HG03060 (cell line): ENCODE measurements at regions not wholly inside any gene's neighbourhood (a gene's known extent, or its start where the extent isn't known, plus 50 kb on each side); places are given as distances from the start of the nearest gene placed in this dataset.

Experiments
- ATAC-seq: cut with Tn5 transposase; IDR thresholded peaks from one replicate; pipeline ENCODE4 v1.9.1; 2021; ENCODE audit warnings: low read depth, moderate number of reproducible peaks; ENCODE audit not compliant: unreplicated experiment

- ATAC-seq = no peak
These were observed 173.0 kb upstream of the STK17B start for GRCh38 chr2:196344397-196344796.

GRCh38 chr2:196353717-196354116 is 182.3 kb upstream of the STK17B start:
- ATAC-seq = no peak

- ATAC-seq = no peak
These were observed 182.8 kb upstream of the STK17B start for GRCh38 chr2:196354186-196354585.

GRCh38 chr2:196356332-196356731 is 185.0 kb upstream of the STK17B start:
- ATAC-seq = no peak

GRCh38 chr2:196360650-196361049 is 189.3 kb upstream of the STK17B start:
- ATAC-seq = no peak

GRCh38 chr2:196361606-196362326 is 190.4 kb upstream of the STK17B start:
- no peak for ATAC-seq

- no peak for ATAC-seq
These were observed 191.7 kb upstream of the STK17B start for GRCh38 chr2:196362973-196363549.

GRCh38 chr2:196365145-196365544 is 193.8 kb upstream of the STK17B start:
- ATAC-seq = no peak

- ATAC-seq = no peak
These were observed 194.5 kb upstream of the STK17B start for GRCh38 chr2:196365923-196366322.

GRCh38 chr2:196367633-196368032 is 196.3 kb upstream of the STK17B start:
- no peak for ATAC-seq

GRCh38 chr2:196368546-196369225 is 197.3 kb upstream of the STK17B start:
- ATAC-seq = no peak

GRCh38 chr2:196369967-196370366 is 198.6 kb upstream of the STK17B start:
- no peak for ATAC-seq

GRCh38 chr2:196370381-196370780 is 199.0 kb upstream of the STK17B start:
- no peak for ATAC-seq

GRCh38 chr2:196372276-196372809 is 201.0 kb upstream of the STK17B start:
- ATAC-seq = no peak

GRCh38 chr2:196372811-196373664 is 201.7 kb upstream of the STK17B start:
- ATAC-seq = no peak

- ATAC-seq = peak; percentile 62
These were observed 205.9 kb upstream of the STK17B start for GRCh38 chr2:196376984-196377877.

- ATAC-seq = no peak
These were observed 208.2 kb upstream of the STK17B start for GRCh38 chr2:196379600-196379999.

GRCh38 chr2:196380098-196380497 is 208.7 kb upstream of the STK17B start:
- no peak for ATAC-seq

- ATAC-seq = no peak
These were observed 209.2 kb upstream of the STK17B start for GRCh38 chr2:196380575-196380974.

GRCh38 chr2:196381464-196381863 is 210.1 kb upstream of the STK17B start:
- no peak for ATAC-seq
